Lower leg skin (tissue), 3 donors: ENCODE measurements at regions not wholly inside any gene's neighbourhood (a gene's known extent, or its start where the extent isn't known, plus 50 kb on each side); places are given as distances from the start of the nearest gene placed in this dataset.

Source experiments
- CTCF ChIP-seq, 3 donors: fragments of 450-650 bp; IDR thresholded peaks; one replicate each; pipeline ENCODE4 v1.5.1; 2016; ENCODE audit warnings: antibody characterized with exemption in 3 of 3, mild to moderate bottlenecking in 3 of 3, moderate library complexity in 2 of 3
- POLR2A ChIP-seq, 2 donors: fragments of 450-650 bp; IDR thresholded peaks; one replicate each; pipeline ENCODE4 v1.6.1; 2016 to 2017; ENCODE audit warnings: antibody characterized with exemption in 2 of 2, mild to moderate bottlenecking in 1 of 2, moderate library complexity in 1 of 2

GRCh38 chr6:134816780-134817179, 133.1 kb downstream of the ALDH8A1 start:
- no peak for TF ChIP-seq CTCF (IDR thresholded peaks at IDR 0.05)
- TF ChIP-seq POLR2A (IDR thresholded peaks at IDR 0.05), result no peak
